Endodermal cell (in vitro differentiated cells): ENCODE measurements at regions not wholly inside any gene's neighbourhood (a gene's known extent, or its start where the extent isn't known, plus 50 kb on each side); places are given as distances from the start of the nearest gene placed in this dataset.

Experiments
- DNase-seq: peaks from one replicate; pipeline ENCODE4 v3.0.0-alpha.2; 2017
- H3K27ac ChIP-seq: 2 replicates; pipeline ENCODE4 v1.5.1; 2013; ENCODE audit warnings: mild to moderate bottlenecking, low read depth, low read length, moderate library complexity
- H3K27me3 ChIP-seq: 2 replicates; pipeline ENCODE4 v1.6.1; 2013; ENCODE audit warnings: mild to moderate bottlenecking, low read length, moderate library complexity; ENCODE audit not compliant: insufficient read depth, control insufficient read depth, poor library complexity, severe bottlenecking
- H3K36me3 ChIP-seq: 2 replicates; pipeline ENCODE4 v1.7.0; 2013; ENCODE audit warnings: mild to moderate bottlenecking, low read length, moderate library complexity; ENCODE audit not compliant: control insufficient read depth, insufficient read depth
- H3K4me1 ChIP-seq: one replicate; pipeline ENCODE4 v1.7.0; 2013; ENCODE audit warnings: low read length; ENCODE audit not compliant: control insufficient read depth, insufficient read depth
- H3K4me3 ChIP-seq: 2 replicates; pipeline ENCODE4 v1.5.1; 2013; ENCODE audit warnings: mild to moderate bottlenecking, low read length, moderate library complexity
- H3K9ac ChIP-seq: 2 replicates; pipeline ENCODE4 v1.6.1; 2013; ENCODE audit warnings: mild to moderate bottlenecking, low read length, moderate library complexity; ENCODE audit not compliant: poor library complexity, severe bottlenecking; ENCODE audit errors: extremely low read depth
- H3K9me3 ChIP-seq: 2 replicates; pipeline ENCODE4 v1.6.1; 2013; ENCODE audit warnings: mild to moderate bottlenecking, low read length, moderate library complexity; ENCODE audit not compliant: control insufficient read depth
- H3K27ac Mint-ChIP-seq: 2 replicates; pipeline ENCODE4 v1.8.0; 2020; ENCODE audit warnings: mixed read lengths
- H3K27me3 Mint-ChIP-seq: 2 replicates; pipeline ENCODE4 v1.8.0; 2021; ENCODE audit warnings: mild to moderate bottlenecking, mixed read lengths; ENCODE audit not compliant: insufficient read depth
- H3K36me3 Mint-ChIP-seq: 2 replicates; pipeline ENCODE4 v1.8.0; 2020; ENCODE audit warnings: low read depth, mixed read lengths
- H3K4me1 Mint-ChIP-seq: 2 replicates; pipeline ENCODE4 v1.8.0; 2020; ENCODE audit warnings: mixed read lengths
- H3K4me3 Mint-ChIP-seq: 2 replicates; pipeline ENCODE4 v1.8.0; 2020; ENCODE audit warnings: mild to moderate bottlenecking, moderate library complexity, mixed read lengths
- H3K9me3 Mint-ChIP-seq: 2 replicates; pipeline ENCODE4 v1.8.0; 2020; ENCODE audit warnings: mild to moderate bottlenecking, mixed read lengths
- CTCF ChIP-seq: fragments of 200-600 bp; sonication (generic); conservative IDR thresholded peaks from 2 replicates; pipeline ENCODE4 v1.5.0; 2021; ENCODE audit warnings: antibody characterized with exemption, mild to moderate bottlenecking
- WGBS, 2 experiments: methylation state at CpG; one replicate each; pipeline versions ENCODE4 v1.1.5 to v1.1.7; 2013; ENCODE audit warnings: missing lambda C conversion rate in 2 of 2, mixed read lengths in 1 of 2; ENCODE audit not compliant: insufficient coverage in 1 of 2, insufficient read length in 1 of 2; 5-methylcytosine and 5-hydroxymethylcytosine counted together

- Mint-ChIP-seq H3K27ac (no peak overlapping the region), H3K36me3 (no peaks in the 10 kb centered on the region), H3K4me1 (no peaks in the 10 kb centered on the region), H3K9me3 (no peaks in the 10 kb centered on the region), H3K27me3 (no peaks in the 10 kb centered on the region), H3K4me3 (no peak overlapping the region)
- no peak for TF ChIP-seq CTCF
- Histone ChIP-seq H3K4me1 (no peaks in the 10 kb centered on the region), H3K4me3 (no peak overlapping the region), H3K9ac (no peak overlapping the region), H3K9me3 (no peaks in the 10 kb centered on the region), H3K27me3 (no peaks in the 10 kb centered on the region), H3K27ac (no peak overlapping the region), H3K36me3 (no peaks in the 10 kb centered on the region)
- 94 to 95% methylated on average over 6 of the region's 6 CpGs for WGBS, 2 experiments
- no peak for DNase-seq
Observed at GRCh38 chr13:76025392-76025791, 389.3 kb downstream of the LMO7 start.

- H3K9me3 Mint-ChIP-seq = no peaks in the 10 kb centered on the region
- Histone ChIP-seq H3K27ac (no peak overlapping the region), H3K9ac (no peak overlapping the region), H3K36me3 (no peaks in the 10 kb centered on the region), H3K4me1 (no peaks in the 10 kb centered on the region), H3K4me3 (no peak overlapping the region), H3K27me3 (no peaks in the 10 kb centered on the region), H3K9me3 (no peaks in the 10 kb centered on the region)
- no peaks in the 10 kb centered on the region for H3K36me3 Mint-ChIP-seq
- no peak for DNase-seq
- H3K27me3 Mint-ChIP-seq = no peaks in the 10 kb centered on the region
- H3K27ac Mint-ChIP-seq = no peak overlapping the region
- TF ChIP-seq CTCF = no peak
- no peak overlapping the region for H3K4me3 Mint-ChIP-seq
- H3K4me1 Mint-ChIP-seq = peaks cover 2% of the 10 kb centered on the region
- 90 to 100% methylated on average over 1 of the region's 1 CpG for WGBS, 2 experiments
Observed at GRCh38 chr13:76024151-76024550, 388.0 kb downstream of the LMO7 start.

GRCh38 chr13:76023652-76024051 is 387.5 kb downstream of the LMO7 start:
- Histone ChIP-seq H3K9ac (no peak overlapping the region), H3K27me3 (no peaks in the 10 kb centered on the region), H3K4me3 (no peak overlapping the region), H3K9me3 (no peaks in the 10 kb centered on the region), H3K4me1 (no peaks in the 10 kb centered on the region), H3K27ac (no peak overlapping the region), H3K36me3 (no peaks in the 10 kb centered on the region)
- H3K27me3 Mint-ChIP-seq = no peaks in the 10 kb centered on the region
- H3K36me3 Mint-ChIP-seq = no peaks in the 10 kb centered on the region
- 95 to 100% methylated on average over 1 to 2 of the region's 2 CpGs for WGBS, 2 experiments
- no peak for TF ChIP-seq CTCF
- peaks cover 2% of the 10 kb centered on the region for H3K4me1 Mint-ChIP-seq
- no peak for DNase-seq
- H3K4me3 Mint-ChIP-seq = no peak overlapping the region
- H3K27ac Mint-ChIP-seq = no peak overlapping the region
- H3K9me3 Mint-ChIP-seq = no peaks in the 10 kb centered on the region
